ENCODE measurements at regions not wholly inside any gene's neighbourhood (a gene's known extent, or its start where the extent isn't known, plus 50 kb on each side); places are given as distances from the start of the nearest gene placed in this dataset.

DNA sequence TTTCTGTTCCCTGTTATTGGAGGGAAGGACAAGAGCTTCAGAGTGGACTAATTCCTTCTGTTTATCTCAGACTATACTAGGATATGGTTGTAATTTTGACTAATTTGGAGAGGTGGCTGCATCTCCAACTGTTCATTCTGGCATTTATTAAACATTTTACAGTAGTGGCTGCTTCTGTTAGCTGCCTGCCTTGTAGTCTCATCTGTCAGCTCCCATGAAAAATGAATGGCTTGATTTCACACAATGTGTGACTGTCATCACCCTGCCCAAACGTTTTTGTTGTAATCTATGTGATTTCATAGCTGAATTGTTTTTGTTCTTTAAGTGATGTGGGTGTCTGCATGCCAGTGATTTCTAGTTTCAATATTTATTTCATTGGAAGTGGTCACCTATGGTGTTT lies 459.4 kb upstream of the PTPRD start:
- TF ChIP-seq POLR2AphosphoS5 (IDR thresholded peaks at IDR 0.05; ENCODE audit: insufficient read depth in 1 of 2, low read depth in 1 of 2) (no peak), CTCF (IDR thresholded peaks at IDR 0.05) (no peak), POLR2A (IDR thresholded peaks at IDR 0.05) (no peak)

Data from vagina (tissue), 2 donors.